ENCODE measurements at regions not wholly inside any gene's neighbourhood (a gene's known extent, or its start where the extent isn't known, plus 50 kb on each side); places are given as distances from the start of the nearest gene placed in this dataset.

DNA sequence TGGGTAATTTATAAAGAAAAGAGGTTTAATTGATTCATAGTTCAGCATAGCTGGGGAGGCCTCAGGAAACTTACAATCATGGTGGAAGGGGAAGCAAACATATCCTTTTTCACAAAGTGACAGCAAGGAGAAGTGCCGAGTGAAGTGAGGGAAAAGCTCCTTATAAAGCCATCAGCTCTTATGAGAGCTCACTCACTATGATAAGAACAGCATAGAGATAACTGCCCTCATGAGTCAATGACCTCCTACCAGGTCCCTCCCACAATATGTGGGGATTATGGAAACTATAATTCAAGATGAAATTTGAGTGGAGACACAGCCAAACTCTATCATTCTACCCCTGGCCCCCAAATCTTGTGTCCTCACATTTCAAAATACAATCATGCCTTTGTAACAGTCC is 115.8 kb upstream of the LAMA2 start:
- Mint-ChIP-seq H3K27ac (no peak overlapping the region), H3K9me3 (peaks cover 31% of the 10 kb centered on the region), H3K27me3 (ENCODE audit: insufficient read depth, low read depth, poor library complexity) (no peaks in the 10 kb centered on the region), H3K36me3 (ENCODE audit: low read depth) (peaks cover 25% of the 10 kb centered on the region), H3K4me3 (no peak overlapping the region), H3K4me1 (peaks cover 13% of the 10 kb centered on the region)
- Histone ChIP-seq H3F3A (replicated peaks; ENCODE audit: low read depth) (no peaks in the 10 kb centered on the region), H3K4me1 (ENCODE audit: insufficient read depth) (no peaks in the 10 kb centered on the region; the same call in 1 of the 2 replicates), H2AFZ (no peak overlapping the region), H3K36me3 (ENCODE audit: insufficient read depth) (peaks cover 11% of the 10 kb centered on the region), H3K27ac (ENCODE audit: low read depth) (no peak overlapping the region), H3K9me2 (ENCODE audit: insufficient read depth) (peaks cover 8% of the 10 kb centered on the region), H3K79me2 (replicated peaks; ENCODE audit: insufficient read depth) (no peaks in the 10 kb centered on the region), H3K4me2 (no peak overlapping the region), H4K20me1 (replicated peaks; ENCODE audit: insufficient read depth) (no peaks in the 10 kb centered on the region), H3K4me3 (no peak overlapping the region), H3K27me3 (ENCODE audit: insufficient read depth) (no peaks in the 10 kb centered on the region)
- DNase-seq (ENCODE audit: low spot score) (no peak), ATAC-seq (no peak)
- TF ChIP-seq ZNF114 (CRISPR knock-in tag; IDR thresholded peaks at IDR 0.05), result no peak
- TF ChIP-seq NANOG (IDR thresholded peaks at IDR 0.05; ENCODE audit: borderline replicate concordance), result no peak
- TF ChIP-seq CREB1 (CRISPR knock-in tag; IDR thresholded peaks at IDR 0.05; ENCODE audit: low read depth), result no peak
- no peak for TF ChIP-seq POLR2AphosphoS5 (IDR thresholded peaks at IDR 0.05; ENCODE audit: low read depth)
- TF ChIP-seq, protein P1, sequence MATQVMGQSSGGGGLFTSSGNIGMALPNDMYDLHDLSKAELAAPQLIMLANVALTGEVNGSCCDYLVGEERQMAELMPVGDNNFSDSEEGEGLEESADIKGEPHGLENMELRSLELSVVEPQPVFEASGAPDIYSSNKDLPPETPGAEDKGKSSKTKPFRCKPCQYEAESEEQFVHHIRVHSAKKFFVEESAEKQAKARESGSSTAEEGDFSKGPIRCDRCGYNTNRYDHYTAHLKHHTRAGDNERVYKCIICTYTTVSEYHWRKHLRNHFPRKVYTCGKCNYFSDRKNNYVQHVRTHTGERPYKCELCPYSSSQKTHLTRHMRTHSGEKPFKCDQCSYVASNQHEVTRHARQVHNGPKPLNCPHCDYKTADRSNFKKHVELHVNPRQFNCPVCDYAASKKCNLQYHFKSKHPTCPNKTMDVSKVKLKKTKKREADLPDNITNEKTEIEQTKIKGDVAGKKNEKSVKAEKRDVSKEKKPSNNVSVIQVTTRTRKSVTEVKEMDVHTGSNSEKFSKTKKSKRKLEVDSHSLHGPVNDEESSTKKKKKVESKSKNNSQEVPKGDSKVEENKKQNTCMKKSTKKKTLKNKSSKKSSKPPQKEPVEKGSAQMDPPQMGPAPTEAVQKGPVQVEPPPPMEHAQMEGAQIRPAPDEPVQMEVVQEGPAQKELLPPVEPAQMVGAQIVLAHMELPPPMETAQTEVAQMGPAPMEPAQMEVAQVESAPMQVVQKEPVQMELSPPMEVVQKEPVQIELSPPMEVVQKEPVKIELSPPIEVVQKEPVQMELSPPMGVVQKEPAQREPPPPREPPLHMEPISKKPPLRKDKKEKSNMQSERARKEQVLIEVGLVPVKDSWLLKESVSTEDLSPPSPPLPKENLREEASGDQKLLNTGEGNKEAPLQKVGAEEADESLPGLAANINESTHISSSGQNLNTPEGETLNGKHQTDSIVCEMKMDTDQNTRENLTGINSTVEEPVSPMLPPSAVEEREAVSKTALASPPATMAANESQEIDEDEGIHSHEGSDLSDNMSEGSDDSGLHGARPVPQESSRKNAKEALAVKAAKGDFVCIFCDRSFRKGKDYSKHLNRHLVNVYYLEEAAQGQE (IDR thresholded peaks at IDR 0.05; ENCODE audit: unreplicated experiment), result no peak
- no peak for TF ChIP-seq EZH2phosphoT487 (IDR thresholded peaks at IDR 0.05; ENCODE audit: unreplicated experiment)
- TF ChIP-seq EZH2 (IDR thresholded peaks at IDR 0.05; ENCODE audit: low read depth, unreplicated experiment), result no peak
- no peak for TF ChIP-seq JUNB (IDR thresholded peaks at IDR 0.05; ENCODE audit: unreplicated experiment)
- TF ChIP-seq ZNF331 (CRISPR knock-in tag; IDR thresholded peaks at IDR 0.05; ENCODE audit: low read depth), result no peak
- TF ChIP-seq, protein P2, sequence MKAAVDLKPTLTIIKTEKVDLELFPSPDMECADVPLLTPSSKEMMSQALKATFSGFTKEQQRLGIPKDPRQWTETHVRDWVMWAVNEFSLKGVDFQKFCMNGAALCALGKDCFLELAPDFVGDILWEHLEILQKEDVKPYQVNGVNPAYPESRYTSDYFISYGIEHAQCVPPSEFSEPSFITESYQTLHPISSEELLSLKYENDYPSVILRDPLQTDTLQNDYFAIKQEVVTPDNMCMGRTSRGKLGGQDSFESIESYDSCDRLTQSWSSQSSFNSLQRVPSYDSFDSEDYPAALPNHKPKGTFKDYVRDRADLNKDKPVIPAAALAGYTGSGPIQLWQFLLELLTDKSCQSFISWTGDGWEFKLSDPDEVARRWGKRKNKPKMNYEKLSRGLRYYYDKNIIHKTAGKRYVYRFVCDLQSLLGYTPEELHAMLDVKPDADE (IDR thresholded peaks at IDR 0.05), result no peak
- TF ChIP-seq, protein P3, sequence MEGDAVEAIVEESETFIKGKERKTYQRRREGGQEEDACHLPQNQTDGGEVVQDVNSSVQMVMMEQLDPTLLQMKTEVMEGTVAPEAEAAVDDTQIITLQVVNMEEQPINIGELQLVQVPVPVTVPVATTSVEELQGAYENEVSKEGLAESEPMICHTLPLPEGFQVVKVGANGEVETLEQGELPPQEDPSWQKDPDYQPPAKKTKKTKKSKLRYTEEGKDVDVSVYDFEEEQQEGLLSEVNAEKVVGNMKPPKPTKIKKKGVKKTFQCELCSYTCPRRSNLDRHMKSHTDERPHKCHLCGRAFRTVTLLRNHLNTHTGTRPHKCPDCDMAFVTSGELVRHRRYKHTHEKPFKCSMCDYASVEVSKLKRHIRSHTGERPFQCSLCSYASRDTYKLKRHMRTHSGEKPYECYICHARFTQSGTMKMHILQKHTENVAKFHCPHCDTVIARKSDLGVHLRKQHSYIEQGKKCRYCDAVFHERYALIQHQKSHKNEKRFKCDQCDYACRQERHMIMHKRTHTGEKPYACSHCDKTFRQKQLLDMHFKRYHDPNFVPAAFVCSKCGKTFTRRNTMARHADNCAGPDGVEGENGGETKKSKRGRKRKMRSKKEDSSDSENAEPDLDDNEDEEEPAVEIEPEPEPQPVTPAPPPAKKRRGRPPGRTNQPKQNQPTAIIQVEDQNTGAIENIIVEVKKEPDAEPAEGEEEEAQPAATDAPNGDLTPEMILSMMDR (conservative IDR thresholded peaks at IDR 0.05; ENCODE audit: low read depth in 2 of 2), result no peak
- TF ChIP-seq, protein P4, sequence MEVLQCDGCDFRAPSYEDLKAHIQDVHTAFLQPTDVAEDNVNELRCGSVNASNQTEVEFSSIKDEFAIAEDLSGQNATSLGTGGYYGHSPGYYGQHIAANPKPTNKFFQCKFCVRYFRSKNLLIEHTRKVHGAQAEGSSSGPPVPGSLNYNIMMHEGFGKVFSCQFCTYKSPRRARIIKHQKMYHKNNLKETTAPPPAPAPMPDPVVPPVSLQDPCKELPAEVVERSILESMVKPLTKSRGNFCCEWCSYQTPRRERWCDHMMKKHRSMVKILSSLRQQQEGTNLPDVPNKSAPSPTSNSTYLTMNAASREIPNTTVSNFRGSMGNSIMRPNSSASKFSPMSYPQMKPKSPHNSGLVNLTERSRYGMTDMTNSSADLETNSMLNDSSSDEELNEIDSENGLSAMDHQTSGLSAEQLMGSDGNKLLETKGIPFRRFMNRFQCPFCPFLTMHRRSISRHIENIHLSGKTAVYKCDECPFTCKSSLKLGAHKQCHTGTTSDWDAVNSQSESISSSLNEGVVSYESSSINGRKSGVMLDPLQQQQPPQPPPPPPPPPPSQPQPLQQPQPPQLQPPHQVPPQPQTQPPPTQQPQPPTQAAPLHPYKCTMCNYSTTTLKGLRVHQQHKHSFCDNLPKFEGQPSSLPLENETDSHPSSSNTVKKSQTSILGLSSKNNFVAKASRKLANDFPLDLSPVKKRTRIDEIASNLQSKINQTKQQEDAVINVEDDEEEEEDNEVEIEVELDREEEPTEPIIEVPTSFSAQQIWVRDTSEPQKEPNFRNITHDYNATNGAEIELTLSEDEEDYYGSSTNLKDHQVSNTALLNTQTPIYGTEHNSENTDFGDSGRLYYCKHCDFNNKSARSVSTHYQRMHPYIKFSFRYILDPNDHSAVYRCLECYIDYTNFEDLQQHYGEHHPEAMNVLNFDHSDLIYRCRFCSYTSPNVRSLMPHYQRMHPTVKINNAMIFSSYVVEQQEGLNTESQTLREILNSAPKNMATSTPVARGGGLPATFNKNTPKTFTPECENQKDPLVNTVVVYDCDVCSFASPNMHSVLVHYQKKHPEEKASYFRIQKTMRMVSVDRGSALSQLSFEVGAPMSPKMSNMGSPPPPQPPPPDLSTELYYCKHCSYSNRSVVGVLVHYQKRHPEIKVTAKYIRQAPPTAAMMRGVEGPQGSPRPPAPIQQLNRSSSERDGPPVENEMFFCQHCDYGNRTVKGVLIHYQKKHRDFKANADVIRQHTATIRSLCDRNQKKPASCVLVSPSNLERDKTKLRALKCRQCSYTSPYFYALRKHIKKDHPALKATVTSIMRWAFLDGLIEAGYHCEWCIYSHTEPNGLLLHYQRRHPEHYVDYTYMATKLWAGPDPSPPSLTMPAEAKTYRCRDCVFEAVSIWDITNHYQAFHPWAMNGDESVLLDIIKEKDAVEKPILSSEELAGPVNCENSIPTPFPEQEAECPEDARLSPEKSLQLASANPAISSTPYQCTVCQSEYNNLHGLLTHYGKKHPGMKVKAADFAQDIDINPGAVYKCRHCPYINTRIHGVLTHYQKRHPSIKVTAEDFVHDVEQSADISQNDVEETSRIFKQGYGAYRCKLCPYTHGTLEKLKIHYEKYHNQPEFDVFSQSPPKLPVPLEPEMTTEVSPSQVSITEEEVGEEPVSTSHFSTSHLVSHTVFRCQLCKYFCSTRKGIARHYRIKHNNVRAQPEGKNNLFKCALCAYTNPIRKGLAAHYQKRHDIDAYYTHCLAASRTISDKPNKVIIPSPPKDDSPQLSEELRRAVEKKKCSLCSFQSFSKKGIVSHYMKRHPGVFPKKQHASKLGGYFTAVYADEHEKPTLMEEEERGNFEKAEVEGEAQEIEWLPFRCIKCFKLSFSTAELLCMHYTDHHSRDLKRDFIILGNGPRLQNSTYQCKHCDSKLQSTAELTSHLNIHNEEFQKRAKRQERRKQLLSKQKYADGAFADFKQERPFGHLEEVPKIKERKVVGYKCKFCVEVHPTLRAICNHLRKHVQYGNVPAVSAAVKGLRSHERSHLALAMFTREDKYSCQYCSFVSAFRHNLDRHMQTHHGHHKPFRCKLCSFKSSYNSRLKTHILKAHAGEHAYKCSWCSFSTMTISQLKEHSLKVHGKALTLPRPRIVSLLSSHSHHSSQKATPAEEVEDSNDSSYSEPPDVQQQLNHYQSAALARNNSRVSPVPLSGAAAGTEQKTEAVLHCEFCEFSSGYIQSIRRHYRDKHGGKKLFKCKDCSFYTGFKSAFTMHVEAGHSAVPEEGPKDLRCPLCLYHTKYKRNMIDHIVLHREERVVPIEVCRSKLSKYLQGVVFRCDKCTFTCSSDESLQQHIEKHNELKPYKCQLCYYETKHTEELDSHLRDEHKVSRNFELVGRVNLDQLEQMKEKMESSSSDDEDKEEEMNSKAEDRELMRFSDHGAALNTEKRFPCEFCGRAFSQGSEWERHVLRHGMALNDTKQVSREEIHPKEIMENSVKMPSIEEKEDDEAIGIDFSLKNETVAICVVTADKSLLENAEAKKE (CRISPR knock-in tag; IDR thresholded peaks at IDR 0.05), result no peak
- no peak for TF ChIP-seq STAT1 (IDR thresholded peaks at IDR 0.05; ENCODE audit: unreplicated experiment)

Data from GM23338 (cell line).